Pancreas (tissue), 10 donors: ENCODE measurements at regions not wholly inside any gene's neighbourhood (a gene's known extent, or its start where the extent isn't known, plus 50 kb on each side); places are given as distances from the start of the nearest gene placed in this dataset.

ENCODE experiments used
- ATAC-seq, 4 donors: fragments of 200-7000 bp; cut with Tn5 transposase; one replicate each; pipeline versions ENCODE4 v1.8.0 to v1.9.1; 2020; ENCODE audit warnings: mild to moderate bottlenecking in 4 of 4, moderate library complexity in 4 of 4
- DNase-seq, 6 donors: peaks; one replicate each; pipeline ENCODE4 v3.0.0-alpha.2; 2020
- FAIRE-seq: peaks from 2 replicates; lab custom pipeline; 2012; peaks lifted over from hg19 to GRCh38; lab: Jason Lieb, UNC
- H3K27ac ChIP-seq, 4 donors: fragments of 200-600 bp; sonication (generic); 1 replicate in 3 of 4; 2 replicates in 1 of 4; pipeline versions ENCODE4 v1.5.0 to v1.8.0; 2020
- H3K27me3 ChIP-seq, 4 donors: fragments of 200-600 bp; one replicate each; pipeline ENCODE4 v1.8.0; 2021
- H3K36me3 ChIP-seq, 3 donors: fragments of 200-600 bp; sonication (generic) in 1 of 3; one replicate each; pipeline versions ENCODE4 v1.5.0 to v1.8.0; 2020 to 2021
- H3K4me1 ChIP-seq, 3 donors: fragments of 200-600 bp; one replicate each; pipeline ENCODE4 v1.8.0; 2021
- H3K4me3 ChIP-seq, 4 donors: fragments of 200-600 bp; sonication (generic) in 2 of 4; one replicate each; pipeline versions ENCODE4 v1.5.0 to v1.8.0; 2020 to 2021
- H3K9me3 ChIP-seq, 4 donors: fragments of 200-600 bp; one replicate each; pipeline ENCODE4 v1.8.0; 2021
- CTCF ChIP-seq, 4 donors: fragments of 200-600 bp; sonication (generic) in 3 of 4; IDR thresholded peaks; one replicate each; pipeline versions ENCODE4 v1.5.0 to v1.8.0; 2021; ENCODE audit warnings: antibody characterized with exemption in 4 of 4
- WGBS, 2 donors: extraction: QIAGEN DNeasy Blood & Tissue Kit; methylation state at CpG; one replicate each; pipeline ENCODE4 v1.1.7; 2013; 5-methylcytosine and 5-hydroxymethylcytosine counted together
- intact Hi-C, 3 donors: fragments of 100-400 bp; cut with DNase I; formaldehyde crosslinking; loops; one replicate each; pipeline versions ENCODE4 v1.11.1 to v1.14.2; 2022
- donor health status: healthy with polysubstance abuse.
- donor health status: DM: no; HTN: no; CAD: no; lungs with moderate emphysema.
- donor health status: DM: no; HTN: no; CAD: no.
- donor health status: control.
- donor health status: control.
- donor health status: Bipolar disorder and iron deficiency.
- donor health status: DM: yes; HTN: yes; CAD: no.
- donor health status: DM: no; HTN: no; CAD: no.
- donor health status: DM: no; HTN: no; CAD: no.
- donor health status: DM: yes; HTN: yes; CAD: no.

- FAIRE-seq (no peak), ATAC-seq (peak in 2 of 4 donors; percentile 29 to 51)
- intact Hi-C loops = no loop called here
These were observed 75.8 kb upstream of the ZNF469 start for GRCh38 chr16:88306860-88307545.

GRCh38 chr16:88308441-88309173 is 74.2 kb upstream of the ZNF469 start:
- H3K27me3 ChIP-seq = no peaks in the 10 kb centered on the region
- FAIRE-seq (no peak), DNase-seq (peak in 2 of 6 donors; percentile 22 to 28), ATAC-seq (no peak)
- WGBS, 2 donors = 81 to 91% methylated on average over 5 of the region's 5 CpGs
- no peaks in the 10 kb centered on the region for H3K4me1 ChIP-seq
- no peak overlapping the region for H3K27ac ChIP-seq
- intact Hi-C loops = no loop called here
- no peak overlapping the region for H3K4me3 ChIP-seq
- no peaks in the 10 kb centered on the region for H3K36me3 ChIP-seq
- no peaks in the 10 kb centered on the region for H3K9me3 ChIP-seq
- TF ChIP-seq CTCF (IDR thresholded peaks at IDR 0.05) = no peak

More at GRCh38 chr16:88306860-88307545, 75.8 kb upstream of the ZNF469 start:
- DNase-seq = no peak
- no peak for TF ChIP-seq CTCF (IDR thresholded peaks at IDR 0.05)
- no peaks in the 10 kb centered on the region for H3K9me3 ChIP-seq
- H3K36me3 ChIP-seq = no peaks in the 10 kb centered on the region
- H3K27me3 ChIP-seq = no peaks in the 10 kb centered on the region
- H3K4me3 ChIP-seq = no peak overlapping the region
- H3K4me1 ChIP-seq = no peaks in the 10 kb centered on the region
- 43 to 56% methylated on average over 6 of the region's 6 CpGs for WGBS, 2 donors
- no peak overlapping the region for H3K27ac ChIP-seq

- Histone ChIP-seq H3K27me3 (no peaks in the 10 kb centered on the region), H3K4me1 (no peaks in the 10 kb centered on the region), H3K36me3 (no peaks in the 10 kb centered on the region), H3K4me3 (no peak overlapping the region), H3K9me3 (no peaks in the 10 kb centered on the region), H3K27ac (no peak overlapping the region)
- intact Hi-C loops = no loop called here
- no peak for ATAC-seq
- WGBS, 2 donors = 76 to 81% methylated on average over 17 of the region's 17 CpGs
- peak in 2 of 6 donors; percentile 30 to 58 for DNase-seq
- no peak for TF ChIP-seq CTCF (IDR thresholded peaks at IDR 0.05)
- no peak for FAIRE-seq
These were observed 73.4 kb upstream of the ZNF469 start for GRCh38 chr16:88309174-88309907.

- H3K9me3 ChIP-seq = no peaks in the 10 kb centered on the region
- no peak for TF ChIP-seq CTCF (IDR thresholded peaks at IDR 0.05)
- no peaks in the 10 kb centered on the region for H3K27me3 ChIP-seq
- intact Hi-C loops = no loop called here
- no peak overlapping the region for H3K27ac ChIP-seq
- H3K4me3 ChIP-seq = no peak overlapping the region
- FAIRE-seq = no peak
- DNase-seq = peak in 2 of 6 donors; percentile 17 to 33
- 12 to 38% methylated on average over 3 of the region's 3 CpGs for WGBS, 2 donors
- peak in 1 of 4 donors; percentile 36 for ATAC-seq
- no peaks in the 10 kb centered on the region for H3K4me1 ChIP-seq
- H3K36me3 ChIP-seq = no peaks in the 10 kb centered on the region
These were observed 72.9 kb upstream of the ZNF469 start for GRCh38 chr16:88309908-88310265.
